ENCODE measurements at regions not wholly inside any gene's neighbourhood (a gene's known extent, or its start where the extent isn't known, plus 50 kb on each side); places are given as distances from the start of the nearest gene placed in this dataset.

- TF ChIP-seq ZNF532 (CRISPR knock-in tag; IDR thresholded peaks at IDR 0.05; ENCODE audit: borderline replicate concordance) (no peak), TEAD1 (CRISPR knock-in tag; IDR thresholded peaks at IDR 0.05) (no peak), ZNF425 (CRISPR knock-in tag; conservative IDR thresholded peaks at IDR 0.05) (no peak), GRHL2 (CRISPR knock-in tag; IDR thresholded peaks at IDR 0.05; ENCODE audit: insufficient replicate concordance, severe bottlenecking) (no peak), ZNF416 (CRISPR knock-in tag; IDR thresholded peaks at IDR 0.05) (no peak)
Measured at GRCh38 chr18:24628326-24628725, 167.9 kb downstream of the HRH4 start (continued).

- POLR2A ChIA-PET = no interaction called here
- TF ChIP-seq NFE2L1 (CRISPR knock-in tag; IDR thresholded peaks at IDR 0.05) (no peak), CDX4 (CRISPR knock-in tag; IDR thresholded peaks at IDR 0.05; ENCODE audit: borderline replicate concordance) (no peak), EMX1 (CRISPR knock-in tag; IDR thresholded peaks at IDR 0.05) (no peak), TCF7 (CRISPR knock-in tag; IDR thresholded peaks at IDR 0.05; ENCODE audit: low read depth) (no peak), ATF3 (CRISPR knock-in tag; conservative IDR thresholded peaks at IDR 0.05) (no peak), ATF6 (CRISPR knock-in tag; IDR thresholded peaks at IDR 0.05) (no peak), SOX15 (CRISPR knock-in tag; IDR thresholded peaks at IDR 0.05) (no peak), PREB (CRISPR knock-in tag; IDR thresholded peaks at IDR 0.05; ENCODE audit: borderline replicate concordance) (no peak), SMAD4 (CRISPR knock-in tag; IDR thresholded peaks at IDR 0.05) (no peak), FOXK1 (CRISPR knock-in tag; IDR thresholded peaks at IDR 0.05) (no peak), ETV6 (CRISPR knock-in tag; IDR thresholded peaks at IDR 0.05) (no peak), ZNF425 (CRISPR knock-in tag; conservative IDR thresholded peaks at IDR 0.05) (no peak), E2F1 (CRISPR knock-in tag; IDR thresholded peaks at IDR 0.05) (no peak), TEAD4 (CRISPR knock-in tag; IDR thresholded peaks at IDR 0.05) (no peak), ZNF396 (CRISPR knock-in tag; IDR thresholded peaks at IDR 0.05; ENCODE audit: borderline replicate concordance) (no peak)
- no peak overlapping the region for H3K4me3 Mint-ChIP-seq
- no peaks in the 10 kb centered on the region; the same call in 1 of the 2 replicates for H3K9me3 Mint-ChIP-seq
- DNase-seq (ENCODE audit: low spot score) (no peak), ATAC-seq (no peak)
- no peaks in the 10 kb centered on the region for H3K36me3 Mint-ChIP-seq
- CTCF ChIA-PET = interaction anchor here (2.4 kb wide), 1 partner anchor 42 kb away, joined by 11 read pairs; no protein-coding TSS in a partner anchor
- H3K27ac Mint-ChIP-seq = no peak overlapping the region
- peaks cover 4% of the 10 kb centered on the region for H3K27me3 Mint-ChIP-seq (ENCODE audit: low read depth)
- H3K4me1 Mint-ChIP-seq = peaks cover 21% of the 10 kb centered on the region
Measured at GRCh38 chr18:24629921-24630320, 169.5 kb downstream of the HRH4 start.

Measured in WTC11 (cell line).